Effector memory CD4-positive, alpha-beta T cell (primary cell): ENCODE measurements at regions not wholly inside any gene's neighbourhood (a gene's known extent, or its start where the extent isn't known, plus 50 kb on each side); places are given as distances from the start of the nearest gene placed in this dataset.
"Not testable (repeated sequence)": the region's sequence is repeated elsewhere in the genome, so short reads cannot be mapped to it uniquely, and the experiment has no call there.

Experiments used
- DNase-seq, 3 donors: peaks; one replicate each; pipeline ENCODE4 v3.0.0-alpha.2; 2020
- H3K27ac ChIP-seq: 2 replicates; pipeline ENCODE4 v1.7.0; 2013; ENCODE audit warnings: mild to moderate bottlenecking, low read length, moderate library complexity; ENCODE audit not compliant: insufficient read depth, poor library complexity, severe bottlenecking
- H3K27me3 ChIP-seq: replicated peaks from 2 replicates; pipeline ENCODE4 v1.7.0; 2013; ENCODE audit warnings: mild to moderate bottlenecking, low read length; ENCODE audit not compliant: insufficient read depth, control insufficient read depth, poor library complexity, severe bottlenecking
- H3K36me3 ChIP-seq: 2 replicates; pipeline ENCODE4 v1.7.0; 2013; ENCODE audit warnings: mild to moderate bottlenecking, low read length, moderate library complexity; ENCODE audit not compliant: control insufficient read depth, insufficient read depth
- H3K4me1 ChIP-seq: 2 replicates; pipeline ENCODE4 v1.7.0; 2013; ENCODE audit warnings: low read length, mild to moderate bottlenecking; ENCODE audit not compliant: control insufficient read depth, insufficient read depth, poor library complexity, severe bottlenecking
- H3K4me3 ChIP-seq: 2 replicates; pipeline ENCODE4 v1.7.0; 2013; ENCODE audit warnings: low read length, low read depth, mild to moderate bottlenecking; ENCODE audit not compliant: insufficient read depth, poor library complexity, severe bottlenecking
- H3K9me3 ChIP-seq: 2 replicates; pipeline ENCODE4 v1.7.0; 2013; ENCODE audit warnings: mild to moderate bottlenecking, low read length, moderate library complexity; ENCODE audit not compliant: control insufficient read depth

DNA sequence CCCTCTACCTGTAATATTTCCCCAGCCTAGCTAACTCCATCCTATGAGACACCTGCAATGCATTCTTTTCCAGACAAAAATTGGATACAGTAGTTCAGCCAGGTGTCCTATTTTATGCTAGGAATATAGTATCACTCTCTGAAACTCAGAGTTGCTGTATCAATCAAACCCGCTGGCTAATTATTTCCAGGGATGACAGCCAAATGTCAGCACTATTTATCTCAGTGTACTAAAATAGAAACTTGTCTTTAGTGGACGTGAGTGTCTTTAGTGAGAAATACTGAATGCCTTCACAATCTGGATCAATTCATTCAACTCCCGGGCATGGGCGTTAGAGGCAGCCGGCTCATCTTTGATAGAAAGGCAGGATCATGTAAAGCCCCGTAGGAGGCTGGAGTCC lies 196.2 kb downstream of the RBM46 start:
- no peaks in the 10 kb centered on the region for H3K27me3 ChIP-seq
- no peak for DNase-seq
- H3K36me3 ChIP-seq: no peaks in the 10 kb centered on the region
- no peaks in the 10 kb centered on the region for H3K9me3 ChIP-seq
- H3K4me3 ChIP-seq: no peak overlapping the region
- H3K27ac ChIP-seq: no peak overlapping the region
- H3K4me1 ChIP-seq: no peaks in the 10 kb centered on the region

GRCh38 chr4:154982187-154983047 lies 201.3 kb downstream of the RBM46 start:
- H3K36me3 ChIP-seq: no peaks in the 10 kb centered on the region
- H3K27ac ChIP-seq: no peak overlapping the region
- no peaks in the 10 kb centered on the region for H3K4me1 ChIP-seq
- H3K9me3 ChIP-seq: no peaks in the 10 kb centered on the region
- H3K27me3 ChIP-seq: no peaks in the 10 kb centered on the region
- H3K4me3 ChIP-seq: no peak overlapping the region
- DNase-seq: peak in 1 of 3 donors; percentile 1

- Histone ChIP-seq H3K27ac (no peak overlapping the region), H3K36me3 (no peaks in the 10 kb centered on the region), H3K9me3 (no peaks in the 10 kb centered on the region), H3K27me3 (no peaks in the 10 kb centered on the region), H3K4me3 (no peak overlapping the region), H3K4me1 (no peaks in the 10 kb centered on the region)
- DNase-seq: no peak
Measured at GRCh38 chr4:154983714-154984113, 202.6 kb downstream of the RBM46 start.

GRCh38 chr4:154984148-154984547 lies 203.1 kb downstream of the RBM46 start:
- H3K27me3 ChIP-seq: no peaks in the 10 kb centered on the region
- DNase-seq: no peak
- H3K4me3 ChIP-seq: no peak overlapping the region
- no peaks in the 10 kb centered on the region for H3K9me3 ChIP-seq
- H3K4me1 ChIP-seq: no peaks in the 10 kb centered on the region
- no peak overlapping the region for H3K27ac ChIP-seq
- H3K36me3 ChIP-seq: no peaks in the 10 kb centered on the region

DNA sequence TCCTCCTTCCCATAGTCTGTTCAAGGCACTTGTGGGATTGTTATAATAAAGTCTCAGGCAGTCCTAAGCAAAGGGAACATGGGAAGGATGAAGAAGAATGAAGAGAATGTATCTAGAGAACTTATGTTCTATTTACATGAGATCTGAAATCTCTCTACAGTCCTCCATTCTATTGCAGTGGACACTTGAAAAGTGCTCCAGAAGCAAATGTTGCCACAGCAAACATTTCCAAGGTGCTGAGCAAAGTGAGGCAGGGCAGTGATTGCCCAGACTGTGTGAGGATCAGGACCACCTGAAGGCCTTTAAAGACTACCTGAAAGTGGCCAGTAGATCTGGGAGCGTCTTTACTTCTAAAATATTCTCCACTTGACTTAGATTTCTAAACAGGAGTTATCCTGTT lies 203.5 kb downstream of the RBM46 start:
- Histone ChIP-seq H3K36me3 (no peaks in the 10 kb centered on the region), H3K27ac (no peak overlapping the region), H3K9me3 (no peaks in the 10 kb centered on the region), H3K4me1 (no peaks in the 10 kb centered on the region), H3K4me3 (no peak overlapping the region), H3K27me3 (no peaks in the 10 kb centered on the region)
- no peak for DNase-seq

DNA sequence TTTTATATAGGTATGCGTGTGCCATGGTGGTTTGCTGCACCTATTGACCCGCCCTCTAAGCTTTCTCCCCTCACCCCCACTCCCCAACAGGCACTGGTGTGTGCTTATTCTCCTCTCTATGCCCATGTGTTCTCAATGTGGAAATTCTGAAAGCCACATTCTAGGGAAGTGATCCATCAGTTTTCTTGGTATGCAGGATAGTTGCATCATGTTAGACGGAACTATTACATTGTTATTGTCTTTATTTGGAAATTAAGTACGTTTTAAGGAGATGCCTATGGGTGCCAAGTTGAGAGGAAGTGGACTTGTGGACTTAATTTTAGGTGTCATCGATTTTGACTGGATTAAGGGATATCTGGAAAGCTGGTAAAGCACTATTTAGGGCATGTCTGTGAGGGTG lies 204.6 kb downstream of the RBM46 start:
- Histone ChIP-seq H3K36me3 (no peaks in the 10 kb centered on the region), H3K4me1 (no peaks in the 10 kb centered on the region), H3K9me3 (no peaks in the 10 kb centered on the region), H3K27me3 (no peaks in the 10 kb centered on the region), H3K4me3 (no peak overlapping the region), H3K27ac (no peak overlapping the region)
- no peak for DNase-seq

DNA sequence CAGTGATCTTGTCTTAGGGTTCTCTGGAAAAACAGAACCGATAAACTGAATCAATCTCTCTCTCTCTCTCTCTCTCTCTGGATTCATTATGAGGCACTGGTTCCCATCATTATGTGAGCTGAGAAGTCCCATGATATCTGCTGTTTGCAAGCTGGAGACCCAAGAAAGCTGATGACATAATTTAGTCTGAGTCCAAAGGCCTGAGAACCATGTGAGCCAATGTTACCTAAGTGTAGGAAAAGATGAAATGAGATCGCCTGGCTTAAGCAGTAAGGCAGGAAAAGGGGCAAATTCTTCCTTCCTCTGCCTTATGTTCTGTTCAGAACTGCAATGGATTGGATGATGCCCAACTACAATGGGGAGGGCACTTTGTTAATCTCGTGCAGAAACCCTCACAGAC lies 207.4 kb downstream of the RBM46 start:
- Histone ChIP-seq H3K4me3 (no peak overlapping the region), H3K36me3 (no peaks in the 10 kb centered on the region)

DNA sequence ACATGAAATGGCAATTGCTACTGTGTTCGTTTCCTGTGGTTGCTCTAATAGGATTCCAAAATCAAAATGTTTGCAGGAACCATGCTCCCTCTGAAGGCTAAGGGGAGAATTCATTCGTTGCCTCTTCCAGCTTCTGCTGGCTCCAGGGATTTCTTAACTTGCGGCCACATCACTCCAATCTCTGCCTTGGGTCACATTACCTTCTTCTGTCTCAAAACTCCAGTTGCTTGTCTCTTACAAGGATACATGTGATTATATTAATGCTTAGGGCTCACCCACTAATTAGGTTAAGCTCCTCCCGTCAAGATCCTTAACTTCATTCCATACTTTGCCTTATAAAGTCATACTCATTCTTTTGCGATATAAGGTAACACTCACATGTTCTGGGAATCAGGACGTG lies 208.4 kb downstream of the RBM46 start:
- Histone ChIP-seq H3K9me3 (no peaks in the 10 kb centered on the region), H3K4me3 (no peak overlapping the region), H3K27ac (no peak overlapping the region), H3K4me1 (no peaks in the 10 kb centered on the region), H3K36me3 (no peaks in the 10 kb centered on the region), H3K27me3 (no peaks in the 10 kb centered on the region)
- DNase-seq: no peak

More for the DNA sequence above, 207.4 kb downstream of the RBM46 start:
- Histone ChIP-seq H3K4me1 (no peaks in the 10 kb centered on the region), H3K9me3 (no peaks in the 10 kb centered on the region), H3K27me3 (no peaks in the 10 kb centered on the region), H3K27ac (no peak overlapping the region)
- no peak for DNase-seq

DNA sequence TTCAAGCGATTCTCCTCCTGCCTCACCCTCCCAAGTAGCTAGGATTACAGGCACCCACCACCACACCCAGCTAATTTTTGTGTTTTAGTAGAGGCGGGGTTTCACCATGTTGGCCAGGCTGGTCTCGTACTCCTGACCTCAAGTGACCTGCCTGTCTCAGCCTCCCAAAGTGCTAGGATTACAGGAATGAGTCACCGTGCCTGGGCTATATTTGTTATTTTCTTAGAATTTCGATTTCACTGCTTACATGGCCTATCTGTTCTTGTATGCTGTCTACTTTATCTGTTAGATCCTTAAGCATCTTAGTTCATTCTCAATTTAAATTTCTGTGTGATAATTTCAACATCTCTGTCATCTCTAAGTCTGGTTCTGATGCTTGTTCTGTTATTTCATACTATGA lies 210.6 kb upstream of the NPY2R start:
- not testable (repeated sequence) for DNase-seq, H3K27ac ChIP-seq

DNA sequence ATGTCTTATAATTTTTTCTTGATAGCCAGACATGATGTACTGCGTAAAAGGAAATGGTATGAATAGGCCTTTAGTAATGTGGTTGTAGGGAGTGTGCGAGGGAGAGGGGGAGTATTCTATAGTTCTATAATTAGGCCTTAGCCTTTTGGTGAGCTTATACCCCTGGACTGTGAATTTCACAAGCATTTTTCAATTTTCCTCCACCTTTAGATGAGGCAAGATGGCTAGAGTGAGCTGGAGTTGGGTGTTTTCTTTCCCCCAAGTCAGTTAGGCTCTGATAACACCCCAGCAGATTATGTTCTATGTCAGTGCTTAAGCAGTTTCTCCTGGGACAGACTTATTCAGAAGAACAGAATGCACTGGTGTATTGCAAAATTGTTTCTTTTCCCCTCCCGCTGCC lies 210.2 kb upstream of the NPY2R start:
- H3K4me1 ChIP-seq: no peaks in the 10 kb centered on the region
- no peaks in the 10 kb centered on the region for H3K36me3 ChIP-seq
- no peak for DNase-seq
- H3K27ac ChIP-seq: no peak overlapping the region
- no peak overlapping the region for H3K4me3 ChIP-seq
- no peaks in the 10 kb centered on the region for H3K27me3 ChIP-seq
- H3K9me3 ChIP-seq: no peaks in the 10 kb centered on the region

More for the DNA sequence above, 210.6 kb upstream of the NPY2R start:
- H3K36me3 ChIP-seq, H3K4me3 ChIP-seq, H3K4me1 ChIP-seq, H3K9me3 ChIP-seq, H3K27me3 ChIP-seq: not testable (repeated sequence)
